Mesenteric fat pad (tissue), 1 donor: ENCODE measurements at regions not wholly inside any gene's neighbourhood (a gene's known extent, or its start where the extent isn't known, plus 50 kb on each side); places are given as distances from the start of the nearest gene placed in this dataset. TPM values are rescaled to one million over a fixed set of nuclear protein-coding genes. Genes with fewer than 3 reads are reported as not detected.

Experiments
- DNase-seq: peaks from one replicate; pipeline ENCODE4 v3.0.0-alpha.2; 2020; ENCODE audit warnings: low spot score
- microRNA-seq: library from miRNA; unstranded; fragments of <30 nt; microRNA quantifications from one replicate; pipeline ENCODE4 v1.2.0, GENCODE V29; 2020; ENCODE audit warnings: borderline number of aligned reads
- donor health status: DM: yes; HTN: yes; CAD: no.

- DNase-seq, result no peak
These were observed 353.7 kb downstream of the METTL15 start for GRCh38 chr11:28461846-28462245.

GRCh38 chr11:28461338-28461737 lies 353.1 kb downstream of the METTL15 start:
- no peak for DNase-seq

DNA sequence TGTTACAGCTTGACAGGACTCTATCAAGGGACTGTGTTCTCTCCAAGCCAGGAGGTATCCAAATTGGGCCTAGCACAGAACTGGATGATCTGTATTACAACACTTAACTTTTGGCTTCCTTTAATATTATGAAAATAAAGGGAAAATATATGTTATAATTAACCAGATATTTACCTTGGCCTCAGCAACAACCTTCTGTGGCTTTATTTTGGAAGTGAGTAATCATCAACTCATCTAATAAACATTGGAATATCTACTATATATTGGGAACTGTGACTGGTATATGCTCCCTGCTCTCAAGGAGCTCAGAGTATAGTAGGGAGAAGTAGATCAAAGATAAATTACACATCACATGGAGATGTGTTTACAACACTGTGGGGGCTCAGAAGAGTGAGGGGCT lies 352.2 kb downstream of the METTL15 start:
- no peak for DNase-seq

- no peak for DNase-seq
These were observed 351.7 kb downstream of the METTL15 start for GRCh38 chr11:28459912-28460311.

GRCh38 chr11:28457481-28458065 lies 349.4 kb downstream of the METTL15 start:
- DNase-seq, result no peak

GRCh38 chr11:28448186-28448585 lies 340.0 kb downstream of the METTL15 start:
- DNase-seq, result no peak

DNA sequence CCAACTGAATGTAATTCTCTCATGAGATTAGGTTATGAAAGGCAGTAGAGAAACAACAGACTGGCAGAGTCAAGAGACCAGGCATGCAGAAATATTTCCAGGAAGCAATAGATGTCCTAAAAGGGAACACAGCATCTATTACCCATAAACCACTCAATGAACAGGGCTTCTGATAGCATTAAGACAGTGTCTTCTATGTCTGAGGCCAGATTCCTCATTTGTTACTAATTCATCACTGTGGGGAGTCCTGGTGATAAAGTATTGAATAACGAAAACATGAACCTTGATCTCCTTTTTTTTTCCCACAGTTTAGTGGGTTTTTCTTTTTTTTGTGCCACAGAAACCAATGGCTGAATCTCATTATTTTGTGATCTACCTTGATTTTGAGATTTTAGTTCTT lies 339.0 kb downstream of the METTL15 start:
- no peak for DNase-seq

- no peak for DNase-seq
These were observed 333.9 kb downstream of the METTL15 start for GRCh38 chr11:28442131-28442530.

DNA sequence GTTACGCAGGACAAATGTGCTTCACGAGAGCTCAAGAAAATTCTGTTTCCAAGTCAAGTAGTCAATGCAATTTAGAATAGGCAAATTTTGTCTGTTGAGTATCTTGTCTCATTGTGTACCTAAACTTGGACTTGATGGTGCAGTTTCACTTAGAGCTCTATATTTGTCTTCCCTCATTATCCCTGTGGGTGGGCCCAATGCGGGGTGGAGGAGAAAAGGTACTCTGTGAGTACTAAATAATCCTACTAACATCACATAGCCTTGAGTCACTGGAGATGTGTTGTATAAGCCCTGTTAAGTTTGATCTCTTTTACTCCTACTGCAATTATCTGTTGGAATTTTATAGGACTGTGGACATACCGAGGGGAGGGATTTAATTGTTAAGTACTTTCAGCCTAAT lies 331.2 kb downstream of the METTL15 start:
- DNase-seq, result no peak

DNA sequence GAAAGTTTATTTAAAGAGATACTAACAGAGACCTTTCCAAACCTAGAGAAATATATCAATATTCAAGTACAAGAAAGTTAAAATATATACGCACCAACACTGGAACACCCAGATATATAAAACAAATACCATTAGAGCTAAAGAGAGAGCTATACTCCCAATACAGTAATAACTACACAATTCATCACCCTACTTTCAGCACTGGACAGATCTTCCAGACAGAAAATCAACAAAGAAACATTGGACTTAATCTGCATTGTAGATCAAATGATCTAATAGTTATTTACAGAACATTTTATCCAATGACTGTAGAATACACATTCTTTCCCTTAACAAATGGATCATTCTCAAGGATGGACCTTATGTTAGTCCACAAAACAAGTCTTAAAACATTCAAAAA lies 311.9 kb downstream of the METTL15 start:
- no peak for DNase-seq

DNA sequence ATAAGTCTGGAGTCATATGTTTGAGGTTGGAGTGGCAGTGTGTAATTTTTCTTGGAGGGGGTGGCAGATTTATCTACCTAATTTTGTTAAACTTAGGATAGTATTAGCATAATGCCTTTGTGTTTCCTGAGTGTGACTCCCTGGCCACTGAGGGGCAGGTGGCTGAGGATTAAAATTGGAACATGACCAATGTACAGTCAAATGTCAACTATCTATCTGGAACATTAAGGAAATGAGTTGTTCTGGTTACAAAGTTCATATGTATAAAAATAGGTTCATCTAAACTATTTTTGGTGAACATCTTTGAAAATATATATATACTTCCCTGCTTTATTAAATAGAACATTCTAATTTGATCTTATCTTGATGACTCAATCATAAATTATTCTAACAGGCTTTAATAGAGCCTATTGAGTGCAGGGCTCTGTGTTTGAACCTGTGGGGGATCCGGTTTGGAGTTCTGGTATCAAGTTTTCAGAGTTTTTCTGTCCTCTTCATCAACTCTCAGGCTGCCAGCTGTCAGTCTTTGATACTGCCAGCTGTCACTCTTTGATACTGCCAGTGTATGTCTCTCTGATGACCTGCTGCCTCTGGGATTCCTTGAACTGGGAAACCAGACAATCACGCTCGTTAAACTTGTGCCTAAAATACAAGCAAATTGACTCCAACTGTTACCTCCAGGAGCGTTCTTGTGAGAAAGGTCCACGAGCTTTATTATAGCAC lies 309.6 kb downstream of the METTL15 start:
- DNase-seq, result no peak

DNA sequence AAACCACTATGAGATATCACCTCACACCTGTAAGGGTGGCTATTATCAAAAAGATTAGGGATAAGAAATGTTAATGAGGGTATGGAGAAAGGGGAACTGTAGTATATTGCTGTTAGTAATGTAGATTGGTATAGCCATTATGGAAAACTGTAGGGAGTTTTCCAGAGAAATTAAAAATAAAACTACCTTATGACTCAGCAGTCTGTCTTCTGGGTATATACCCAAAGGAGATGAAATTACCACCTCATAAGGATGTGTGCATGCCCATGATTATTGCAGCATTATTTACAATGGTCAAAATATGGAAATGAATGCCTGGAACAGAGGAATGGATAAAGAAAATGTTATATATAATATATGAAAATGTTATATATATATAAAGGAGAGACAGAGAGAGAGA lies 303.8 kb downstream of the METTL15 start:
- DNase-seq, result no peak

DNA sequence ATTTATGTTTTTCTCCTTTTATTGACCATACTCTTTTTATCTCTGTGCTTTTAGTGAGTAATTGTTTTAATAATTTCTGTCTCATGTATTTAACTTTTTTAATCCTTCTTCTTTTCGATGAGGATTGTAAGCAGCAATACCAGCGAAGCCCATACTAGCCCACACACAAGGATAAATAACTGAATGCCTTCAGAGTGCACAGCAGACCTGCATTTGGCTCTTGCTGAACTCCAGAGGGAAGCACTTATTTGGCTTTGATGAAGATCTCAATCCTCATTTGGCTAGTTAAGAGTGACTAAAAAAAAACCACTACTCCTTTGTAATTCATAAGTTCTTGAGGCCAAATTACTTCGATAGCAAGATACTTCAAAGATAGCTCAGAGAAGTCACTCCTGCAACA lies 293.3 kb downstream of the METTL15 start:
- DNase-seq, result no peak

DNA sequence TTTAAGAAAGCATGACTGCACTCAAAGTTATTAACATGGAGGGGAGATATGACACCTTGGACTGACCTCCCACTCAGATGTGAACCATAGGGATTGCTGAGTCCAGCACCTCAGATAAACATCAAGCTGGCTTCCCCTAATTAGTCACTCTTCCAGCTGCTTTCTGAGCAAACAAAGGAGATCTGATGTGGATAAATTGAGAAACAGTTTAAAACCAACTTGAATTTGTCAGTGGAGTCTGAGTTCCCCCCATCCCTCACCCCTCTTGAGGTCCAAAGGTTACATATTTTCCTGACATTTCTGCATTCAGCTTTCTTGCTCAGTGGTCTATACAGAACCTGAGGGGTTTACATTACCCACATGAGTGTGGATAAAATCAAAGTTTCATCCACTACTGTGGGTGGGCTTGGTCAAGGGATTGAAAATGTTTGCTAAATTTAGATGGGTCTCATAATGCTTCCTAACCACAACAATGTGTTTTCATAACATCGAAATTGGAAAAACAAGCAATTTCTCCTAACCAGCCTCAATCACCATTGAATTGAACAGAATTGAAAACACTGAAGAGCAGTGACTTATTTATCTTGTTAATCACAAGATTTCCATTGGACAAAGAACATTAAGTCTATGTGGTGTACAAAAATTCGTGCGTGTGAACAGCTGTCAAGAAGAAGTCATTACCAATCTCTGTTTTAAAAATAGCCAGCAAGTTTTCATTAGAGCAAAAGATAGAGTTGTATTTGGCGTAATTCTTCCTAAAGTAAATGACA lies 292.3 kb downstream of the METTL15 start:
- no peak for DNase-seq

- DNase-seq, result no peak
These were observed 285.2 kb downstream of the METTL15 start for GRCh38 chr11:28393348-28393747.

DNA sequence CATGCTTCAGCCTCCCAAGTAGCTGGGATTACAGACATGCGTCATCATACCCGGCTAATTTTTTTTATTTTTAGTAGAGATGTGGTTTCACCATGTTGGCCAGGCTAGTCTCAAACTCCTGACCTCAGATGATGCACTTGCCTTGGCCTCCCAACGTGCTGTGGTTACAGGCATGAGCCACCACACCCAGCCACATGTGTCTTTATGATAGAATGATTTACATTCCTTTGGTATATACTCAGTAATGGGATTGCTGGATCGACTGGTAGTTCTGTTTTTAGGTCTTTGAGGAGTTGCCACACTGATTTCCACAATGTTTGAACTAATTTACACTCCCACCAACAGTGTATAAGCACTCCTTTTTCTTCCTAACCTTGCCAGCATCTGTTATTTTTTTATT lies 276.2 kb downstream of the METTL15 start:
- DNase-seq, result no peak

DNA sequence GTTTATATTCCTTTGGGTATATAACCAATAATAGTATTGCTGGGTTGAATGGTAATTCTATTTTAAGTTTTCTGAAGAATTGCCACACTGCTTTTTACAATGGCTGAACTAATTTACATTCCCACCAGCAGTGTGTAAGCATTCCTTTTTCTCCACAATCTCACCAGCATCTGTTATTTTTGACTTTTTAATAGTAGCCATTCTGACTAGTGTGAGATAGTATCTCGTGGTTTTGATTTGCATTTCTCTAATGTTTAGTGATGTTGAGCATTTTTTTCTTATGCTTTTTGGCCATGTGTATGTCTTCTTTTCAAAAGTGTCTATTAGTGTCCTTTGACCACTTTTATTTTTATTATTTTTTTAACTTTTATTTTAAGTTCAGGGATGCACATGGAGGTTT lies 275.3 kb downstream of the METTL15 start:
- no peak for DNase-seq

Small RNA genes in the stretch of these regions (microRNA-seq; reads per million reads assigned to microRNA genes)
- not detected for gene MIR8068
